ENCODE measurements at regions not wholly inside any gene's neighbourhood (a gene's known extent, or its start where the extent isn't known, plus 50 kb on each side); places are given as distances from the start of the nearest gene placed in this dataset.

- H3K9me3 ChIP-seq (ENCODE audit: control insufficient read depth, insufficient read depth, low read depth, low read length): no peaks in the 10 kb centered on the region
- no peaks in the 10 kb centered on the region for H3K36me3 ChIP-seq (ENCODE audit: control insufficient read depth in 2 of 2, insufficient read depth in 1 of 2, low read length in 2 of 2)
- no peaks in the 10 kb centered on the region for H3K4me1 ChIP-seq (ENCODE audit: control insufficient read depth, insufficient read depth, low read length)
- no peak overlapping the region for H3K27ac ChIP-seq (ENCODE audit: extremely low read depth, low read depth, low read length)
- no peak overlapping the region for H3K4me3 ChIP-seq (ENCODE audit: low read depth, low read length)
- ChIA-PET POLR2A (no interaction called here), CTCF (interaction anchor here (0.5 kb wide), 1 partner anchor 466 kb away, joined by 5 read pairs; no protein-coding TSS in a partner anchor)
- TF ChIP-seq ZIC2 (tag by site-specific recombination; IDR thresholded peaks at IDR 0.05): 0 out of 2 replicates have a peak, but pooled peaks have one; percentile 15
- no peak for TF ChIP-seq ZNF18 (tag by site-specific recombination; IDR thresholded peaks at IDR 0.05)
- no peak for TF ChIP-seq ZNF501 (tag by site-specific recombination; IDR thresholded peaks at IDR 0.05)
- TF ChIP-seq ZNF416 (tag by site-specific recombination; IDR thresholded peaks at IDR 0.05): no peak
- no peak for TF ChIP-seq IKZF3 (tag by site-specific recombination; IDR thresholded peaks at IDR 0.05)
Observed at GRCh38 chr16:87093804-87094555, 223.2 kb downstream of the C16orf95 start.

- no peaks in the 10 kb centered on the region for H3K36me3 ChIP-seq (ENCODE audit: control insufficient read depth in 2 of 2, insufficient read depth in 1 of 2, low read length in 2 of 2)
- ChIA-PET POLR2A (no interaction called here), CTCF (interaction anchor here (0.5 kb wide), 1 partner anchor 467 kb away, joined by 5 read pairs; no protein-coding TSS in a partner anchor)
- no peak overlapping the region for H3K4me3 ChIP-seq (ENCODE audit: low read depth, low read length)
- no peak overlapping the region for H3K27ac ChIP-seq (ENCODE audit: extremely low read depth, low read depth, low read length)
- no peaks in the 10 kb centered on the region for H3K4me1 ChIP-seq (ENCODE audit: control insufficient read depth, insufficient read depth, low read length)
- TF ChIP-seq WT1 (tag by site-specific recombination; IDR thresholded peaks at IDR 0.05) (no peak), ZNF76 (tag by site-specific recombination; IDR thresholded peaks at IDR 0.05; ENCODE audit: borderline replicate concordance, low read depth) (no peak), ZNF670 (tag by site-specific recombination; IDR thresholded peaks at IDR 0.05; ENCODE audit: low read depth) (no peak), ZNF391 (tag by site-specific recombination; IDR thresholded peaks at IDR 0.05; ENCODE audit: borderline replicate concordance, low read depth) (no peak), KLF17 (tag by site-specific recombination; IDR thresholded peaks at IDR 0.05) (no peak), ZBTB8A (tag by site-specific recombination; IDR thresholded peaks at IDR 0.05) (no peak), ZNF19 (tag by site-specific recombination; IDR thresholded peaks at IDR 0.05; ENCODE audit: low read depth) (no peak)
- H3K9me3 ChIP-seq (ENCODE audit: control insufficient read depth, insufficient read depth, low read depth, low read length): no peaks in the 10 kb centered on the region
Observed at GRCh38 chr16:87094556-87094865, 222.7 kb downstream of the C16orf95 start.

- Histone ChIP-seq H3K36me3 (ENCODE audit: control insufficient read depth in 2 of 2, insufficient read depth in 1 of 2, low read length in 2 of 2) (no peaks in the 10 kb centered on the region), H3K4me1 (ENCODE audit: control insufficient read depth, insufficient read depth, low read length) (no peaks in the 10 kb centered on the region), H3K9me3 (ENCODE audit: control insufficient read depth, insufficient read depth, low read depth, low read length) (no peaks in the 10 kb centered on the region), H3K27ac (ENCODE audit: extremely low read depth, low read depth, low read length) (no peak overlapping the region), H3K4me3 (ENCODE audit: low read depth, low read length) (no peak overlapping the region)
- ChIA-PET CTCF (no interaction called here), POLR2A (no interaction called here)
- no peak for TF ChIP-seq ZBTB8A (tag by site-specific recombination; IDR thresholded peaks at IDR 0.05)
Observed at GRCh38 chr16:87095271-87095670, 221.9 kb downstream of the C16orf95 start.

- Histone ChIP-seq H3K36me3 (ENCODE audit: control insufficient read depth in 2 of 2, insufficient read depth in 1 of 2, low read length in 2 of 2) (no peaks in the 10 kb centered on the region), H3K4me3 (ENCODE audit: low read depth, low read length) (no peak overlapping the region), H3K4me1 (ENCODE audit: control insufficient read depth, insufficient read depth, low read length) (no peaks in the 10 kb centered on the region), H3K9me3 (ENCODE audit: control insufficient read depth, insufficient read depth, low read depth, low read length) (no peaks in the 10 kb centered on the region), H3K27ac (ENCODE audit: extremely low read depth, low read depth, low read length) (no peak overlapping the region)
- CTCF ChIA-PET: interaction anchor here (0.6 kb wide), 1 partner anchor 18 kb away, joined by 3 read pairs; no protein-coding TSS in a partner anchor
- POLR2A ChIA-PET: no interaction called here
- TF ChIP-seq KLF16 (tag by site-specific recombination; IDR thresholded peaks at IDR 0.05): no peak
Observed at GRCh38 chr16:87096746-87097333, 220.4 kb downstream of the C16orf95 start.
